Limb (tissue), 2 donors: ENCODE measurements at regions not wholly inside any gene's neighbourhood (a gene's known extent, or its start where the extent isn't known, plus 50 kb on each side); places are given as distances from the start of the nearest gene placed in this dataset.
A peak's percentile ranks its signal among the peaks of the same experiment; 100 is the strongest.

Experiments
- DNase-seq, 2 donors: peaks; one replicate each; pipeline ENCODE4 v3.0.0-alpha.2; 2016; ENCODE audit errors: extremely low spot score in 2 of 2

DNA sequence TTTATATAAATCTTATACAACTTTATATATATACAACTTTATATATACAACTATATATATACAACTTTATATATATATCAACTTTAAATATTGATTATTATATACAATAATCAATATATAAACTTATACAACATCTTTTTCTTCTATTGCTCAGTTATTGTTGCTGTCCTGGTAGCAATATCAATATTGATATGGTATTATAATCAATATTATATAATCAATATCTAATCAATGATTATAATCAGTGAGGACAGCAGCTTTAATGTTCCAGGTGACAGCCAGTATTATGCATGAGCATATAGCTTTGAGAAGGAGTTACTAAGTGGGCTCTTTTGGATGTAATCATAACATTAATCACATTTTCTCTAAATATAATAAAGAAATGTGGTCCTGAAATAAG, 242.3 kb upstream of the SOX11 start:
- DNase-seq, result no peak

DNA sequence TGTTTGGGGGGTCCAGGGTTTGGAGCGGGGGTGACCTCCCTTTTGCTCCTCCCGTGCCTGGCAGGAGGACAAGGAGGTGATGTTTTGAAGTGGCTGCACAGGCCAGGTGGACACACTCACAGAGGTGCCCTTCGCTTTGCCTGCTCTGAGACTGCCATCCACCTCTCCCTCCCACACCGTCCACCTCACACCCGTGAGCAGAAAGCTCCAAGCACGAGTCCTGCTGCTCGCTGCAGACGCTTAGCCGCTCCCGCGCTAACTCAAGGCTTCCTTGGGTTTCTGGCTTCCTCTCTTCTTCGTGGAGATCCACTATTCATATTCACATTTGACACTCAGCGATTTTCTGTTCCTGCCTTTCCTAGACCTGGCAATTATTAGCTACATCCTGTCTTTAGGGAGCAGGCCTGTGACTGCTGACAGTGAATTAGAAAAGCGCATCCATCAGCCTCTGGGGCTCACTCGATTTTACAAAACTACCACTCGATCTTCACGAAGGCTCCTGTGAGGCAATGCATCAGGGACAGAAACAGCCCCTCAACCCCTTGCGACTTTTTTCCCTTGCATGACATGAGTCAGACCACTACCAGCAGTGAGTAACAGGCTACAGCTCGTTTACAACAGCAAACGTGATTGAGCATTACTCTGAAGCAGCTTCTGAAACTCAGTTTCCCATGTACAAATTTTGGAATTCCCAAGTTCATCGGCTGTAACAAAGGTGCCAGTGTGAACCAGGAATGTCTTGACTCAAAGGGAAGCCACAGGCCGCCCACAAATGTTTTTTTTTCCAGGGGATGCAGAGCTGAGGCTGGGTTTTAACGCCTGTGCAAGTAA, 238.7 kb upstream of the SOX11 start:
- peak in 1 of 2 donors; percentile 6 for DNase-seq

GRCh38 chr2:5454051-5454390, 238.2 kb upstream of the SOX11 start:
- no peak for DNase-seq

DNA sequence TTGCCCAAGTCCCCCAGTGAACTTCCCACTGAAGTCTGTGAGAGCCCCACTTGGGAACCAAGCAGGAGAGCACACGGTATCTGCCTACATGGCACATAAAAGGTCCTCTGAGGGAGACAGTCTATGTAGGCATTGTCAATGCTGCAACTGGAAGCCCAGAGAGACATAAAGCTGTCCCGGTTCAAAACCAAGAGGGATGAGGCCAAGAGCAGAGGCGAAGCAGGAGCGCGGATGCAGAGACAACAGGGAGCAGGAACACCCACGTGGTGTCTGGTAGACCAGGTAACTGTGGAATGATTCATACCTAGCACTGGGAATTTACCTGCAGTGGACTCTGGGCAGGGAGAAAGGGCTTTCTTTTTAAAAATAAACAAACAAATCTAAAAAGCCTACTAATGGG, 233.1 kb upstream of the SOX11 start:
- DNase-seq, result no peak

DNA sequence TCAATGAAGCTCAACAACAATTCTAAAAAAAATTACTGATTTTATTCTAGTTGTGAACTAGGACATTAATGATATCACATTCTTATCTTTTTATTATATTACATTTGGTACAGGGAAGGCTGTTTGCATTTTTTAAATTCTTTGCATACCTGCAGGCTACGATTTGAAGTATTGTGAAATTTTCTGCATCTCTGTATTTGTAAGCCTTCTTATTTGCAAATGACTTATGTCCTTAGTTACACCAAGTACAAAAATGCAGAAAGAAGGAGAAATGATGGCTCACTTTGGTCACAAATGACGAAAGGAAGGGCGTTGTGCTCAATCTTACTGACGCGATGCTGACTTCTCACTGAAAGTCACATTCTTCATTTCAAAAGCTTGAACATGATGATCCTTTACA, 227.5 kb upstream of the SOX11 start:
- no peak for DNase-seq

DNA sequence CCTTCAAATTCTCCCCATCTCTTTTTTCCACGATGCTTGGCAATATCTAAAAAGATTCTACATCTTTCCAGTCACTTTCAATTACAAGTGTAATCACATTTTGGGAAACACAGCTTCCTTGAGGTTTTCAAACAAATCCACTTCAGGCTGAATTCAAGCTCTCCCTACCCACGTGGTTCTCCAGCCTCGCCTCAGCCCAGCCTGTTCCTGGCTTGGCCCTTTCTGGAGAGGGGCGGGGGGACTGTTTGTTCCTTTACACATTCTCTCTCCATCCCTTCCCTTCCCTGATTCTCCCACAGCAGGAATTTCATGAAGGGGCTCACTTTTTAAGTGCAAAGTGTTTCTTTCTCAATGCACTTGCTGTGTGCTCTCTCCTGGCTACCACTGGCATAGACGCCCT, 226.3 kb upstream of the SOX11 start:
- DNase-seq, result no peak

GRCh38 chr2:5467178-5467905, 224.8 kb upstream of the SOX11 start:
- no peak for DNase-seq

- DNase-seq, result no peak
Observed at GRCh38 chr2:5472673-5473072, 219.5 kb upstream of the SOX11 start.

- peak in 1 of 2 donors; percentile 46 for DNase-seq
Observed at GRCh38 chr2:5473635-5474034, 218.5 kb upstream of the SOX11 start.

GRCh38 chr2:5474716-5475115, 217.5 kb upstream of the SOX11 start:
- no peak for DNase-seq

GRCh38 chr2:5479265-5479928, 212.8 kb upstream of the SOX11 start:
- no peak for DNase-seq

DNA sequence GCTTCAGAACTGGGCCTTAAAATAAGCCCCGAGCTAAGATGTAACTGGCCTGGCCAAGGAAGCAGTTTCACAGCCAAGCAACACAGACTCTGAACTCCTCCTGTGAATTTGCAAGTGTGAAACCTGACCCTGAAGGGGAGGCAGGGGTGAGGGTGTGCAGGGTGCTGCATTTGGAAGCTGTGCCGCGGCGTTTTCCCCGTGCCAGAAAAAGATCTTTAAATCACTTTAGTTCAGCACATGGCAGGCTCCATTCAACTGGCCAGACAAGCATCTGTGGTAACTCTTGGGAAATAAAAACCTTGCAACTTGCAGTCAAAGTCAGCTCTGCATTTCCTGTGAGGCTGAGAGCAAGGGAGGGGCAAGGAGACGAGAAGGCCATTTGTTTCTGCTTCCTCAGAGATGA, 209.3 kb upstream of the SOX11 start:
- peak; percentile 76 to 79 for DNase-seq

- no peak for DNase-seq
Observed at GRCh38 chr2:5484868-5485267, 207.3 kb upstream of the SOX11 start.

GRCh38 chr2:5491523-5491922, 200.7 kb upstream of the SOX11 start:
- no peak for DNase-seq

DNA sequence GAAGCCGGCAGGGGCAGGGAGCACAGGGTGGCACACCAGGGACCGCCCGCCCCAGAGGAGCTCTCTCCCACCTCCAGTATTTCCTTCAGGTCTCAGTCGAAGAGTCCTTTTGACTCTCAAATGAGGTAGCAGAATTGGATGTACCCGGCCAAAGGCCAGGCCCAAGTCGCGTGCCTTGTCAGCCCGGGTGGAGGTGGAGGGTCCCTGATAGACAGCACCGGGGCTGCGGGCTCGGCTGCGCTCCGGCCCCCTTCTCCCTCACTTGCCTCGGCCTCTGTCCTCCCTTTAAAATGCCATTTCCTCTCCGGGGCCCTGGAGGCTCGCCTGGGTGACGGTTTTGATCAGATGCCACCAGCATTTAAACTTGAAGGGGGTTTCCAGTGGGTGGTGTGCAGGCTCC, 198.9 kb upstream of the SOX11 start:
- no peak for DNase-seq

GRCh38 chr2:5494212-5494611, 198.0 kb upstream of the SOX11 start:
- no peak for DNase-seq

DNA sequence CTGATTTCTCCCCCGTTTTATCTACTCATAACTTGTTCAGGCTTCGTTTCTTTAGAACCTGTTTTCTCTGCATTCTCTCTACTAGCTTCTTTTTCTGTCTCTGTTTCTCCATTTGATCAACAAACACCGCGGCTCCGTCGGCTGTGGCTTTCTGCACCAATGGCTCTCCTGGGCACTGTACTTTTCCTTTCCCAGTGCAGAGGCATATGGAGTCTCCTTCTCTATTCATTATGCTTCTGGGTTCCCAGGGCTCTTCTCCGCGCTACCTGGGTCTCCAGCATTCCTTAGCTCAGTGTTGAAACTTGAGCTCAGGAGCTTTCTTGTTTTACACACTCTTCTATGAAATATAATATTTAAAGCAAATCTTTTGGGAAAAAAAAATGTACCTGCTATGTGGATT, 196.6 kb upstream of the SOX11 start:
- no peak for DNase-seq

DNA sequence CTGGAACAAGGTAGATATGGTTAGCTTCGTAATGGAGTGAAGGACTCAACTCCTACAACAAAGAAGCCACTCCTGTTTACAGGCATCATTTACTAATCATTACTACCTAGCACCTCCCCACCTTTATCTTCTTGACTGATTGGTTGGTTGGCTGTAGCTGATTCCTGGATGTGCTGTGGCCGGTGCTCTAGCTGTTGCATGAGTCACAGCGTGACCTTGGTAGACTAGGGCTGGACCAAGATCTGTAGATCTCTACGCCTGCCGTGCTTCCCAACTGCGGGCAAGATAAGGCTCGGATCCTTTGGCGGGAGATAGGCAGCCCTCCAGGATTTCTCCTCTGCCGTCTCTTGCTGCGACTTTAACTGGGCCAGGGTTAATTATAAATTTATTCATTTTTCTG, 194.3 kb upstream of the SOX11 start:
- no peak for DNase-seq

- no peak for DNase-seq
Observed at GRCh38 chr2:5501807-5502206, 190.4 kb upstream of the SOX11 start.

- no peak for DNase-seq
Observed at GRCh38 chr2:5502385-5502784, 189.8 kb upstream of the SOX11 start.

- no peak for DNase-seq
Observed at GRCh38 chr2:5504756-5505155, 187.4 kb upstream of the SOX11 start.

DNA sequence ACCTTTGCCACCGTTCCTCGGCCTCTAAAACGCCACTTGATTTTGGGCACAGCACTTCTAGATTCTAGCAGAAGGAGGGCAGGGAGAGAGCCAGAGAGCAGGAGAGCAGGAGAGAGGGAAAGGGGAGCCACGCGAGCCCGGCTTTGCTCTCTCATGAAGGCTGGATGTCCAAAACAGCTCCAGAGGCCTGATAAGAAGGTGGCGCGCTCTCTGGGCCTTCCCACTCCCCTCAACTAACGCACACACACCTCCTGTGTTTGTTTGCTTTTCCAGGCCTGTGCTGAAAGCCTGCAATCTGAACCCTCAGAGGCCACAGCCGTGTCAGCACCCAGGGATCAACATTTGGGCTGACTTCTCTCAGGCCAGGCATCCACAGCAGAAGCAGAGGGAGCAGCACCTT, 184.8 kb upstream of the SOX11 start:
- DNase-seq, result no peak

- no peak for DNase-seq
Observed at GRCh38 chr2:5509362-5509761, 182.8 kb upstream of the SOX11 start.
